HG03097 (cell line): ENCODE measurements at regions not wholly inside any gene's neighbourhood (a gene's known extent, or its start where the extent isn't known, plus 50 kb on each side); places are given as distances from the start of the nearest gene placed in this dataset.

Source experiments
- ATAC-seq: cut with Tn5 transposase; IDR thresholded peaks from one replicate; pipeline ENCODE4 v1.9.1; 2021; ENCODE audit not compliant: unreplicated experiment, low FRiP score

GRCh38 chr15:95816591-95816990 is 513.9 kb upstream of the NR2F2 start:
- no peak for ATAC-seq

- no peak for ATAC-seq
Observed at GRCh38 chr15:95822961-95823360, 507.5 kb upstream of the NR2F2 start.

GRCh38 chr15:95825208-95825607 is 505.3 kb upstream of the NR2F2 start:
- no peak for ATAC-seq

- ATAC-seq = no peak
Observed at GRCh38 chr15:95825671-95826411, 504.7 kb upstream of the NR2F2 start.

- ATAC-seq = no peak
Observed at GRCh38 chr15:95826412-95827195, 503.9 kb upstream of the NR2F2 start.

- ATAC-seq = no peak
Observed at GRCh38 chr15:95829062-95829461, 501.4 kb upstream of the NR2F2 start.

- no peak for ATAC-seq
Observed at GRCh38 chr15:95830281-95830680, 500.2 kb upstream of the NR2F2 start.

- ATAC-seq = no peak
Observed at GRCh38 chr15:95832668-95833067, 497.8 kb upstream of the NR2F2 start.

- ATAC-seq = no peak
Observed at GRCh38 chr15:95834028-95834804, 496.3 kb upstream of the NR2F2 start.

GRCh38 chr15:95836536-95836935 is 494.0 kb upstream of the NR2F2 start:
- ATAC-seq = no peak

GRCh38 chr15:95837341-95838004 is 493.0 kb upstream of the NR2F2 start:
- ATAC-seq = no peak

GRCh38 chr15:95839367-95839782 is 491.1 kb upstream of the NR2F2 start:
- ATAC-seq = peak; percentile 81

GRCh38 chr15:95840004-95840403 is 490.5 kb upstream of the NR2F2 start:
- no peak for ATAC-seq

- no peak for ATAC-seq
Observed at GRCh38 chr15:95840855-95841254, 489.6 kb upstream of the NR2F2 start.

- no peak for ATAC-seq
Observed at GRCh38 chr15:95842576-95842975, 487.9 kb upstream of the NR2F2 start.

- ATAC-seq = no peak
Observed at GRCh38 chr15:95843241-95843910, 487.1 kb upstream of the NR2F2 start.

- no peak for ATAC-seq
Observed at GRCh38 chr15:95845862-95846515, 484.5 kb upstream of the NR2F2 start.

GRCh38 chr15:95848126-95848525 is 482.4 kb upstream of the NR2F2 start:
- ATAC-seq = no peak

GRCh38 chr15:95850837-95851236 is 479.7 kb upstream of the NR2F2 start:
- no peak for ATAC-seq

- no peak for ATAC-seq
Observed at GRCh38 chr15:95853350-95853749, 477.1 kb upstream of the NR2F2 start.
